ENCODE measurements at regions not wholly inside any gene's neighbourhood (a gene's known extent, or its start where the extent isn't known, plus 50 kb on each side); places are given as distances from the start of the nearest gene placed in this dataset.
"Not testable (repeated sequence)": the region's sequence is repeated elsewhere in the genome, so short reads cannot be mapped to it uniquely, and the experiment has no call there.

DNA sequence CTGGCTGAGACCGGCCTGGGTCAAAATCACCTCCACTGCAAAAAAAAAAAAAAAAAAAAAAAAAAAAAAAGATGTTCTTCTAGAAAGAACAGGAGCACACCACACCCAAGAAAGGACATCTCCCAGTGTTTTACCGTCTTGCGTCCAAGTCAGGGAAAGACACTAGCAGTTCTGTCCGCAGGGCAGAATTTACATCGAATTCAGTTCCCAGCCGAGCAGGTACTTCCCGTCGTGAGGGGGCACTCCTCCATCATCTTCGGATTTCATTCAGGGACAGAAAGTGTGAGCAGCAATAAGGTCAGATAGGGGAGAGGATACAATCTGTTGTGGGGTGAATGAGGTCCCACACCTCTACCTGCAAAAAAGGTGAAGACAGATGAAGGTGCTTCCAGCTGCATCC lies 574.7 kb downstream of the KCNJ18 start:
- H3K27ac Mint-ChIP-seq (ENCODE audit: unreplicated experiment) = no peak overlapping the region
- peaks cover 28% of the 10 kb centered on the region for H3K9me3 Mint-ChIP-seq (ENCODE audit: unreplicated experiment)
- H3K4me3 Mint-ChIP-seq (ENCODE audit: unreplicated experiment) = no peak overlapping the region
- TF ChIP-seq CTCF (IDR thresholded peaks at IDR 0.05; ENCODE audit: unreplicated experiment) = no peak
- H3K36me3 Mint-ChIP-seq (ENCODE audit: low read depth, unreplicated experiment) = peaks cover 9% of the 10 kb centered on the region
- peaks cover 7% of the 10 kb centered on the region for H3K27me3 Mint-ChIP-seq (ENCODE audit: unreplicated experiment)
- H3K4me1 Mint-ChIP-seq (ENCODE audit: unreplicated experiment) = no peaks in the 10 kb centered on the region
- no peak for DNase-seq (ENCODE audit: low spot score)

GRCh38 chr17:22268214-22268911 lies 576.0 kb downstream of the KCNJ18 start:
- Mint-ChIP-seq H3K4me3 (ENCODE audit: unreplicated experiment) (no peak overlapping the region), H3K9me3 (ENCODE audit: unreplicated experiment) (peaks cover 33% of the 10 kb centered on the region), H3K27ac (ENCODE audit: unreplicated experiment) (no peak overlapping the region), H3K4me1 (ENCODE audit: unreplicated experiment) (no peaks in the 10 kb centered on the region), H3K27me3 (ENCODE audit: unreplicated experiment) (peaks cover 14% of the 10 kb centered on the region), H3K36me3 (ENCODE audit: low read depth, unreplicated experiment) (peaks cover 13% of the 10 kb centered on the region)
- DNase-seq (ENCODE audit: low spot score) = no peak
- TF ChIP-seq CTCF (IDR thresholded peaks at IDR 0.05; ENCODE audit: unreplicated experiment) = no peak

DNA sequence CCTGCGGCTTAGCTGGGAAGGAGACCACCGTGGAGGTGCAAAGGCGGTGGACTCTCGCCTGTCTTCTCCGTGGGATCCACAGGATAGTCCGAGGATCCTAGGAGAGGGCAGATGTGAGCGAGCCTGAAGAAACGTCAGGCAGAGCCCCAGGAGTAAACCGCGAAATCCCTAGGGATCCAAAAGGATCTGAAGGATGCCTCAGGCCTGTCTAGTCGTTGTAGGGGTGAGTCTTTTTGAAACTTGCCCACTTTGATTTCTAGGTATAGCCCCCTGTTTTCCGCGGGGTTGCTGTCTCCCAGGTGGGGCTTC lies 576.5 kb downstream of the KCNJ18 start:
- no peak for TF ChIP-seq CTCF (IDR thresholded peaks at IDR 0.05; ENCODE audit: unreplicated experiment)
- H3K36me3 Mint-ChIP-seq (ENCODE audit: low read depth, unreplicated experiment) = peaks cover 13% of the 10 kb centered on the region
- no peak for DNase-seq (ENCODE audit: low spot score)
- H3K4me3 Mint-ChIP-seq (ENCODE audit: unreplicated experiment) = no peak overlapping the region
- H3K27ac Mint-ChIP-seq (ENCODE audit: unreplicated experiment) = no peak overlapping the region
- no peaks in the 10 kb centered on the region for H3K4me1 Mint-ChIP-seq (ENCODE audit: unreplicated experiment)
- peaks cover 14% of the 10 kb centered on the region for H3K27me3 Mint-ChIP-seq (ENCODE audit: unreplicated experiment)
- H3K9me3 Mint-ChIP-seq (ENCODE audit: unreplicated experiment) = peaks cover 33% of the 10 kb centered on the region

- no peak for DNase-seq (ENCODE audit: low spot score)
- Mint-ChIP-seq H3K4me3 (ENCODE audit: unreplicated experiment) (no peak overlapping the region), H3K27ac (ENCODE audit: unreplicated experiment) (peak overlapping the region; percentile 36), H3K4me1 (ENCODE audit: unreplicated experiment) (no peaks in the 10 kb centered on the region), H3K9me3 (ENCODE audit: unreplicated experiment) (peaks cover 33% of the 10 kb centered on the region), H3K36me3 (ENCODE audit: low read depth, unreplicated experiment) (peaks cover 13% of the 10 kb centered on the region), H3K27me3 (ENCODE audit: unreplicated experiment) (peaks cover 14% of the 10 kb centered on the region)
- no peak for TF ChIP-seq CTCF (IDR thresholded peaks at IDR 0.05; ENCODE audit: unreplicated experiment)
These were observed 578.1 kb downstream of the KCNJ18 start for GRCh38 chr17:22270381-22270780.

DNA sequence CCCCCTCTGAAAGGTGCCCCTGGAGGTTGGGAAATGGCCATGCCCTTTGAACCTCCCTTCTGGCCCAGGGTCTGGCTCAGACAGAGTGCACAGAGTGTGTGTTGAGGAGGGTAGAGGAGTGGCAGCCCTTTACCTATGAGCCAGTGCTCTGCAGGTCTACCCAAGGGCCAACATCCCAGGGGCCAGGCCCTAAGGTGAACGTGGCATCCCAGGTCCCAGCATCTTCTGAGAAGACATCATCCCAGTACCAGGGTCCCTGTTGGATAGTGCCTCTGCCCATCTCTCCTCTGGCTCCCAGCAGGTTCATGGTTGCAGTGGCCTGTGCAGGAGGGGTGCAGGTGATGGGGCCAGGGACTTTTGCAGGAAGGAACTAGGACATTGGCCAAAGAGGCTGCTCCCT lies 578.5 kb downstream of the KCNJ18 start:
- H3K27me3 Mint-ChIP-seq (ENCODE audit: unreplicated experiment) = peaks cover 16% of the 10 kb centered on the region
- H3K4me1 Mint-ChIP-seq (ENCODE audit: unreplicated experiment); H3K27ac Mint-ChIP-seq (ENCODE audit: unreplicated experiment); H3K4me3 Mint-ChIP-seq (ENCODE audit: unreplicated experiment); DNase-seq (ENCODE audit: low spot score): not testable (repeated sequence)
- H3K36me3 Mint-ChIP-seq (ENCODE audit: low read depth, unreplicated experiment) = peaks cover 13% of the 10 kb centered on the region
- H3K9me3 Mint-ChIP-seq (ENCODE audit: unreplicated experiment) = peaks cover 33% of the 10 kb centered on the region
